PC-3 (cell line): ENCODE measurements at regions not wholly inside any gene's neighbourhood (a gene's known extent, or its start where the extent isn't known, plus 50 kb on each side); places are given as distances from the start of the nearest gene placed in this dataset.

Experiments used
- EZH2 ChIP-seq: fragments of 300-600 bp; sonication (generic); IDR thresholded peaks from one replicate; pipeline ENCODE4 v1.6.1; 2017; ENCODE audit warnings: antibody characterized with exemption, mild to moderate bottlenecking, low read length; ENCODE audit not compliant: unreplicated experiment
- EZH2phosphoT487 ChIP-seq: fragments of 300-600 bp; sonication (generic); IDR thresholded peaks from 2 replicates; pipeline ENCODE4 v1.6.1; 2018; ENCODE audit warnings: mild to moderate bottlenecking, antibody characterized with exemption, low read length, borderline replicate concordance
- TF ChIP-seq, protein P1 (sequence below): fragments of 300-600 bp; sonication (generic); conservative IDR thresholded peaks from 2 replicates; pipeline ENCODE4 v1.5.1; 2017; ENCODE audit warnings: antibody characterized with exemption, low read depth, mild to moderate bottlenecking, low read length

DNA sequence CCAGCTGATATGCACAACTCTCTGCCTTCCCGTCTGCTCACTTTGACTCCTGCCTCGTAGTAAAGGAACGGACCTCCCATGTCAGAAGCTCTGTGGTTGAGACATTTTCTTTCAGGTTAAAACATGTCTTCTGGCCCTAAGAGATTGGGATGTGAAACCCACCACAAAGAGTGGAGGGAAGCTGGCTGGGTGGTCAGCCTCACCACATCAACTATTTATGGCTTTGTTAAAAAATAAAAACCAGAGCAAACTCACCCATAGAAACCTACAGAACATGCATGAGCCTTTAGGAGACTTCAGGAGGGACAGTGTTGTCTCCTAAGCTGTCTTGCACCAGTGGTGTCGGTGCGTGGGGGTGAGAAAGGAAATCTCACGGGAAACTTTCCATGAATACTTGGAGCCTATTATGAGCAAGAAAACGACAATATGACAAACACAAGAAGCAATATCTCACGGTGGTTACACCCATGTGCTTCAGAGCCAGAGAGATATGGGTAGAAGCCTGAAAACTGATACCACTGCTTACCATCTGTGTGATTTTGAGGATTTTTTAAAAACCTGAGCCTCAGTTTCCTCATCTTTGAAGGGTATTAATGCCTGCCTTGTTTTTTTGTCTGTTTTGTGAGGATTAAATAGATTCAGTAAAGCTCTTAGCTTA, 61.7 kb upstream of the XYLT1 start:
- TF ChIP-seq, protein P1, sequence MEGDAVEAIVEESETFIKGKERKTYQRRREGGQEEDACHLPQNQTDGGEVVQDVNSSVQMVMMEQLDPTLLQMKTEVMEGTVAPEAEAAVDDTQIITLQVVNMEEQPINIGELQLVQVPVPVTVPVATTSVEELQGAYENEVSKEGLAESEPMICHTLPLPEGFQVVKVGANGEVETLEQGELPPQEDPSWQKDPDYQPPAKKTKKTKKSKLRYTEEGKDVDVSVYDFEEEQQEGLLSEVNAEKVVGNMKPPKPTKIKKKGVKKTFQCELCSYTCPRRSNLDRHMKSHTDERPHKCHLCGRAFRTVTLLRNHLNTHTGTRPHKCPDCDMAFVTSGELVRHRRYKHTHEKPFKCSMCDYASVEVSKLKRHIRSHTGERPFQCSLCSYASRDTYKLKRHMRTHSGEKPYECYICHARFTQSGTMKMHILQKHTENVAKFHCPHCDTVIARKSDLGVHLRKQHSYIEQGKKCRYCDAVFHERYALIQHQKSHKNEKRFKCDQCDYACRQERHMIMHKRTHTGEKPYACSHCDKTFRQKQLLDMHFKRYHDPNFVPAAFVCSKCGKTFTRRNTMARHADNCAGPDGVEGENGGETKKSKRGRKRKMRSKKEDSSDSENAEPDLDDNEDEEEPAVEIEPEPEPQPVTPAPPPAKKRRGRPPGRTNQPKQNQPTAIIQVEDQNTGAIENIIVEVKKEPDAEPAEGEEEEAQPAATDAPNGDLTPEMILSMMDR, result no peak
- TF ChIP-seq EZH2phosphoT487 (no peak), EZH2 (no peak)
